GM21723 (cell line): ENCODE measurements at regions not wholly inside any gene's neighbourhood (a gene's known extent, or its start where the extent isn't known, plus 50 kb on each side); places are given as distances from the start of the nearest gene placed in this dataset.
A peak's percentile ranks its signal among the peaks of the same experiment; 100 is the strongest.

Experiments
- ATAC-seq: cut with Tn5 transposase; IDR thresholded peaks from one replicate; pipeline ENCODE4 v1.9.1; 2021; ENCODE audit warnings: mild to moderate bottlenecking, moderate library complexity; ENCODE audit not compliant: unreplicated experiment

DNA sequence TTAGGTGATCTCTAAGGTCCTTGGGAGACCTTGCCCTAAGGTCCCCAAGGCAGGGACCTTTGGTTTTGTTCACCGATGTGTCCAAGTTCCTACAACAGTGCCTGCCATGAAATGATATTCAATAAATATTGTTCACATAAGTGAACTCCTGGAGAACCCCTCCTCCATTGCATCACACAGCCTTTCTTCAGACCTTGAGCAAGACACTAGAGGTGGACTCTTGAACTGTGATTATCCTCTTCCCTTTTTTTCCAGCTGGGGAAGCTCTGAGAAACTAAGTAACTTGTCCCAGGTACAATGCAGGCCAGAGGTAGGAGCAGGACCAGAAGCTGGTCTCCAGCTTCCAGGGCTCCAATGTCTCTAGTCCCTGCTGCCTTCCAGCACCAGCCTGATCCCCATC, 76.6 kb upstream of the LMO1 start:
- no peak for ATAC-seq

DNA sequence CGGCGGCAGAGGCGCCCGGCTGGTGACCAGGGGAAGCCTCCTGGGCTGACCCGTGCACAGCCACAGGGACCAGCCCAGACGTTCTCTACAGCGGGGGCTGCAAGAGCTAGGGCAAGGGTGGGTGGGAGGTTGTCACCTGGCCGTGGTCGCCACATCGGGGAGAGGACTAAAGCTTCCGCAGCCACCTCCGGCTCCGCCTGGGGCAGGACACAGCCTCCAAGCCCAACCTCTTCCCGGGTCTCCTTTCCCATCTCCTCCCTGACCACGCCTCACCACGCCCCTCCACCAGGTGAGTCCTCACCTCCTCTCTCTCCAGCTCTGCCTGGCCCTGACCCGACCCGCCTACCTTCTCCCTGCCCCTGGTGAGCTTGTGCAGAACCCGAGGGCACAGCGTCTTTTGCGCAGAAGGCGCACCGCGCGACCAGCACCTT, 75.9 kb upstream of the LMO1 start:
- ATAC-seq, result no peak

DNA sequence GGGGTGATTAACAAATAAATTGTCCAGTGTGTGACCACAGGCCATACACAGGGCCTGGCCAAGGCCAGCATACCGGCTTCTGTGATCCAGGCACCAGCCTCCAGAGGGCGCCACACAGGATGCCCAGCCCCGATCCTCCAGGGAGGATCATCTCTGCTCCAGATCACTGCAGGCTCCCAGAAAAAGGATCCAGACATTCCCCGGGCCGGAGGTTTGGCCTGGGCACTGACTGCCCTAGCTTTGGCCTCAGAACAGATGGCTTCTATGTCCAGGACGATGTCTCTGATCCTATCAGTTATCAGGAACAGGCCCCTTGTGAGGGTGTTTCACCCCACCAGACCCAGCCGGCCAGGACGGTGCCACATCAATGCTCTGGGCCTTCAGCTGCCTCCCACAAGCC, 74.5 kb upstream of the LMO1 start:
- ATAC-seq, result no peak

DNA sequence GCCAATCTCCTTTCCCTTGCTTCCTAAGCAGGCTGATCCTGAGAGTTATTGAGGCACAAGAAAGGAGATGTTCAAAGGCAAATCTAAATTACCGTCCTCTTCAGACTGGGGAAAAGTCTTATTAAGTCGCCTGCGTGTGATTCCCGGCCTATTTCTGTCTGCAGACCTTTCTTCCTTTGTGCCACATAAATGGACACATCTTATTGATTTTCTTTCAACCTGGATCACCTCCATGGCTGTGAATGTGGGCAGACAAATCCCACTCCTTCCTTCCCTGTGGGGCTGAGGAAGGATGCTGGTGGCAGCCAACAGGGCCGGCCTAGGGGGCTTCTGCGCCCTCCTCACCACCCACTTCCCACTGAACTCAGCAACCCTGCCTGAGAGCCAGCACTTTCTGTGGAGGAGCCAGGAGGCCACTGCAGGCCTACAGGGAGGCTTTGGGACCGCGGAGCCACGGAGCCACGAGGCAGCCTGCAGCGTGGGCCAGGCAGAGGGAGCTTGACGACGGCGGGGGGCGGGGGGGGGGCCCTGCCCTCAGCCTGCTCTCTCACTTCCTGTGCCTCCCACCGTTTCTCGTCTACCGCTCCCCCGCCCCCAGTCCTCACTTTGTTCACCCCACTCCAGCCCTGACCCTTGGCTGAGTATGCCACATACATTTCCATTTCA, 73.6 kb upstream of the LMO1 start:
- no peak for ATAC-seq

DNA sequence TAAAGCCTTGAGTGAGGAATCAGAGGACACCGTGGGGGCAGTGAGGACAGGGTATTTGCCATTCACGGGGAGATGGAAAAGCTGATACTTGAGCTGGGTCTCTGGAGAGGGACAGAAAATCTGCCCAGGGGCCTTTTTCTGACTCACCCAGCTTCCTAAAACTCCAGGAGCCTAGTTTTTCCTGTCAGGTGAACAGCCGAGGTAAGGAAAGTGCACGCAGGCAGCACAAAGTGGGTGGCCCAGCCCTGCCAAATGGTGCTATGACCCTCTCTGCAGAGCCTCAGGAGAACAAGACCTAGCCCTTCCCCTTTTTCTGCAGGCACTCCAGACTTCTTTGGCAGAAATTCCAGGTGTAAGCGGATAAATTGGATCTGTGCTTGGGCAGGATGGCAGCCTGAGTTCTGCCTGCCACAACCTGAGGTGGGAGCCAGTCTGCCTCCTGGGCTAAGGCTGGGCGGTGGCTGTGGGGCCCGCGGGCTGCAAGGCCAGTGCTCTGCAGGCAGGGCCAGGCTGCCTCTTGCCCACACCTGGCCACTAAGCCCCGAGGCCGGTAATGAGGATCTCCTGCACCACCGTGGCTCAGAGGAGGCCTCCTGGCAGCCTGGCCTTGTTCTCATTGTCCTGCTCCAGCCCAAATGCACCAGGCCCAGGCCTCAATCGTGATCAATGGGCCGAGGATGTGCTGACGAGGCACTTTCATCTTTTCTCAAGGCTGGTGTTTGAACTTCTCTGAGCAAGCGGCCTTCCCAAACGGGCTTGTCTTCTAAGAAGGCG, 72.9 kb upstream of the LMO1 start:
- ATAC-seq, result no peak

DNA sequence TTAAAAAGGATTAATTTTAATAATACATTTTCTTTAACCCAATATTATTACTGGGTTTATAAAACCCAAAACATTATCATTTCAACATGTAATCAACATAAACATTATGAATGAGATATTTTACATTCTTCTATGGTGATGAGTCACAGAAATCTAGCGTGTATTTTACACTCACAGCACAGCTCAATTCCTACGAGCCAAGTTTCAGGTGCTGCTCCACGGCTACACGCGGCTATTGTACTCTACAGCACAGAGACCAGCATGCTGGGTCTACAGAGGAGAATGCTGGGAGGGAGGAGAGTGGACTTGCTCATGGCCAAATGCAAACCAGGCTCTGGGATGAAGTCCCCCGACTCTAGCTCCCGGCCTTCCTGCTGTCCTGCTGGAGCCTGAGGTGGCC, 72.0 kb upstream of the LMO1 start:
- no peak for ATAC-seq

DNA sequence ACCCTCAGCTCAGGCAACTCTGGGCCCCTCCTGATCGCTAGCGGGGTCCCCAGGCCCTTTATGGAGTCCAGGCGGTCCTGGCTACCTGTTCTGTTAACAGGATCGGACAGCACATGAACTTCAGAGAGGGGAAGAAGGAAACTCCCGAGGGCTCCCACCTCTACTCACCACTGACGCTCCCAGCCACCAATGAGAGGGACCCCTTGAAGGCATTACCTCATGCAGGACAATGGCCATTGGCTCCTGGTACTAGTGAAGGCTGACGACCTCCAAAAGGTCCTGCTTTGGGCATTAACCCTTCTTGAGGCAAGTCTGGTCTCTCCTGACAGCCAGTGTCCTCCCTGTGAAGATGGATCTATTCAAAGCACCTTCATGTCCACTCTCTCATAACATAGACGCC, 71.5 kb upstream of the LMO1 start:
- no peak for ATAC-seq

DNA sequence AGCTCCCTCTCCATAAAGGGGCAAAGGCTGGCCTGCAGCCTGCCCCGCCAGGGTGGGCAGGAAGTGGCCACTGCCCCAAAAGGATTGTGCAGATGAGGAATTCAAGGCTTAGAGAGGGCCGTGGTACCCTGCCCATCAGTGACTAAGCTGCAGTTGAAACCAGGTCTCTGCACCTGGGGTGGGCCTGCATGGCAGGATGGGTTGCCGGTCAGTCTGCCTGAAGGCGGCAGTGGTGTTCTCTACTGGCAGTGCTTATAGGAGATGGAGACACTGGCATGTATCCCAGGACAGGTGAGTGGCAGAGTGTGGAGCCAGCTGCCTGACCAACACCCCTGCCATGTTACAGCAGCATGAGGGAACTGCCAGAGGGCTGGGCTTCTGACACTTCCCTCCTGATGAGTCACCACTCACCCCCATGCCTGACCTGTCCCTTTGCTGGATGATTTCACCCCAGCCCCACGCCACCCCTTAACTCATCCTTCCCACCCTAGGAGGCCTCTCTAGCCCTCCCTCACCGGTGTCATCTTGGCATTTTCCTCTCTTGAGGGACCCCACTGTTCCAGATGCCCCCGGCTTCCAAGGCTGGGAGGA, 70.2 kb upstream of the LMO1 start:
- no peak for ATAC-seq

DNA sequence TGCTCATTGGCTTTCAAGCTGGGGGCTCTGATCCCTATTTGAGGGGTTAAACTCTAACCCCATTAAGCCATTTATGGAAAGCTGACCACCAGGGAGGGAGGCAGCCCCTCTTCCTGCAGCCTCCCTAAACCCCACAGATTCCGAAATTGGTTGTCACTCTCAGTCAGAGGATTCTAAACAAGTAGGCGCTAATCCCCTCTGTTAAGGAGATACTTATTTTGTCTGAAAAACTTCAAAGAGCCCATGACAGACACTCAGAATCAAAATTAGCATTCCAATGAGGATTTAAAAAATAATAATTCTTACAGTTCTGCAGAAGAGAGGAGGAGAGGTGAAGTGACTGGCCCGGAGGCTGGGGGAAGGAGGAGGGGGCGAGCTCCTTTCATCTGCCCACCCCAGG, 69.7 kb upstream of the LMO1 start:
- ATAC-seq, result no peak

DNA sequence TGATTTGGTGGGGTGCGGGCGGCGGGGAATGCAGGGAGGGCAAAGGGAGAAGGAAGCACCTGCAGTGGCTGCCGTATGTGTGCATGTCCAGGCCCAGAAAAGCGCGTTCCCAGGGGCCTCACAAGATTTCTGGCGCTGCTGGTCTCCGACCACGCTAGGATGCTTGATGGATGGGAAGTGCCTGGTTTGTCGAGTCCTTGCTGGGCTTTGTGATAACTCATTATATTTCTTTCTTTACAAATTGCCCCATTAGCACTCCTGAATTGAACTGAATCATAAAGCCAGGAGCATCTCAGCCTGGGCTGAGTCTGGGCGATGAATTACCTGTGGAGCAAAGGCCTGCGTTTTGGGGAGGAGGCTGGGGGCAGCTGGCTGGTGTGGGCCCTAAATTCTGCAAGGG, 69.2 kb upstream of the LMO1 start:
- ATAC-seq, result no peak

DNA sequence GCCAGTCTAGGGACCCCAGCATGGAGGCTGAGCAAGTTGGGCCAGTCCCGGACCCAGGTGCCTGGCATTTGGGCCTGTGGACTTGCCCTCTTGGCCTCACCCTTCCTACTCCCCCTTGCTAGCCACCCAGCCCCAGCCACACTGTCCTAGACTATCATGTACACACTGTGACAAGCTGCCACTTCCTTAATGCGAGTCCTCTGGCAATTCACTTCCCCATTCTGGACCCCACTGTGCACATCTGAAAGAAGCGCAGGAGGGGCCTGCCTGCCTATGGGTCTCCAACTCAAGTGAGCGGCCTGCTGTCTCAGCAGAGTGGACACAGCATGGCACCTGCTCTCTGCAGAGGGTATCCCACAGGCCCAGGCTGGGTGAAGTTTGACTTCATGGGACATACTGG, 68.5 kb upstream of the LMO1 start:
- no peak for ATAC-seq

DNA sequence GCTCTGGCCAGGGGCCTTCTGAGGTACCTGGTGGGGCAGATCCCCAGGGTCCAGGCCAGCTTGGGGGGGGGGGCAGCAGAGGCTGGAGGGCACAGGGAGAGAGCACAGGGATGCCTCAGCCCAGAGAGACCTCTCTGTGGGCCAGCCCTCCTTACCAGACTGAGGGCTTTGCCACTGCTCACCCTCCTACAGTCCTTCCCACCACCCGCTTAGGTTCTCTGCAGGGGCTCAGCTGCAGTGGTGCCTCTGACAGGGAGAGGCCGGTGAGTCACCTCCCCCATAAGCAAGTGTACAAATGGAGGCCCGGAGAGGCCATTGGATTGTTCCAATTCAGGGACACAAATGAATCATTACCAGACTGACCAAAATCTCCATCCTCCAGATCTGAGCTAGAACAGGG, 68.1 kb upstream of the LMO1 start:
- ATAC-seq, result no peak

DNA sequence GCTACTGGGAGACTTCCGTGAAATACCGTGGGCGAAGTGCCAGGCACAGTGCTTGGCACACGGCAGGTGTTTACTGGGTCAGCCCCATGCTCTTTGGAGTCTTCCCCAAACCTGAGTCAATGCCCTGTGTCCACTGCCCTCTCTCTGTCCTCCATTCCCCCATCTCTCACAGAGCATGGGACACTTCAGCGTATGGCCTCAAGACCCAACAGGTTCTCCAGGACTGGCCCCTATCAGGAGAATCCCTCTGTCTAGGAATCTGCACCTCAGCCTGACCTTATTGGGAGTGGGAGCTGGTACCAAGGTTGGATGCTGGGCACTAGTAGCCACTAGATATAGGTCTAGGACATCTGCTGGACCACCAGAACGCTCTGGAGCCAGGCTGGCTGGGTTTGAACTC, 67.2 kb upstream of the LMO1 start:
- no peak for ATAC-seq

DNA sequence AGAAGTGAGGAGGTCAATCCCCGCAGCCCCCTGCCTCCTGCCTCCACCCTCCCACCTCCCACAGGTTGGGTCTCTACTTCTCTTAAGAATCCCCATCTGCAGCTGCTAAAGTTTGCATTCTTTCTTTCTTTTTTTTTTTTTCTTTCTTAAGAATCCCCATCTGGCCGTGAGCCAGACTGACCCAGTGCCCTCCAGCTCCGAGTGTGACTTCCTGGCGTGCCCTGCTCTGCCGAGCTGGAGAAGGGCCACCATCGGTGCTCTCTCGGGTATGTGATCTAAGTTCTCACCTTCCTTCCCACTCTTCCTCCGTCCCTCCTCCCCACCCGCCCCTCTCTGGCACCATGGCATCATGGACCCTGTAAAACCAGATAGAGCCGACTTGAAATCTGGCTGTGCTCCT, 66.7 kb upstream of the LMO1 start:
- ATAC-seq, result no peak

DNA sequence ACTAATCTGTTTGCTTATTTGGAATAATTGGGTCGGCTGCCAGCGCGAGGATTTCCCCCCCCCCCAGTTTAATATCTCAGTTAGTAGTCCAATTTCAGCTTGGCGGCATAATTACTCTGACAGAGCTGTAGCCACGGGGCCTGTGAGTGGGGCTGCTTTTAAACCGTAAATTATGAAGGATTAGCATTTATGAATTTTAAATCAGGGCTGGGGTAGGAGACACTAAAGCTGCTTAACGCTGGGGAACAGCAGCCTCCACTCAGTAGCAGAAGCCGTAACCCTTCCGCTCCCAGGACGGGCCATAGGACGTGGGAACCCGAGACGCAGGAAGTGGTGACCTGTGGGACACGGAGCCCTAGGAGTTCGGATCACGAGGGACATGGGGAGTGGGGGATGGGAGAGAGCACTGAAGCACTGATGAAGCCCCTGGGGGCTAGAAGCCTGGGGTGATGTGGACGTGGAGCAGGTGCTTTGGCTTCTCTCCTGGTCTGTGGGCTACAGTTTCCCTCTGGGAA, 66.2 kb upstream of the LMO1 start:
- no peak for ATAC-seq

DNA sequence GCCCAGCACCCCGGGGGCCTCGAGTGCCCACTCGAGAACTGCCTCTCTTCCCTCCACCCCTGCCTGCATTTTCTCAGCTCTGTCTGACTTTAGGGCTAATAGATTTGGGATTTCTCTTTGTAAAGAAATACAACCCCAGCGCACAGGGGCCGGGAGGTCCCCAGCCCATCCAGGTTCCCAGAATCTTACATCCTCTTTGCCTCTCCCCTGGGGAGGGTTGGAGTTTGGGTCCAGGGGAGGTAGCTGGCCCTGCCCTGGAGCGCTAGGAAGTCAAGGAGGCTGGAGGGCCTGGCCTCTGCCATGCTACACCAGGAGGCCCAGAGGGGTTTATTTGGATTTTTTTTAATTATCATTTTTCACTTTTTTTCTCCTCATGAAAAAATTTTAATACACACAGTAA, 65.7 kb upstream of the LMO1 start:
- ATAC-seq, result no peak

DNA sequence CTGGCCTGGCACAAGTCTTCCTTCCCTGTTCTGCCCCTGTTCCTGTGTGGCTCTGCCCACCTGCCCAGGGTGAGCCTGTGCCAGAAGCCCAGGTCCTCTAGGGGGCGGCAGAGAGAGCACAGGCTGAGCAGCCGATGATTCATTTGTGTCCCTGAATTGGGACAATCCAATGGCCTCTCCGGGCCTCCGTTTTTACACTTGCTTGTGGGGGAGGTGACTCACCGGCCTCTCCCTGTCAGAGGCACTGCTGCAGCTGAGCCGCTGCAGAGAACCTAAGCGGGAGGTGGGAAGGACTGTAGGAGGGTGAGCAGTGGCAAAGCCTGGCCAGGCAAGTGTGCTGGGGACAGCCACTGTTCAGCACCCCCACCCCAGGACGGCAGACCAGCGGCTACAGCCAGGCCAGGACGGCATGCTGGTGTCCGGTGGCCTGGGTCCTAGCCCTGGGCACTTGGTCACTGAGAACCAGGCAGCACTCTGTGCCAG, 65.2 kb upstream of the LMO1 start:
- peak; percentile 72 for ATAC-seq

DNA sequence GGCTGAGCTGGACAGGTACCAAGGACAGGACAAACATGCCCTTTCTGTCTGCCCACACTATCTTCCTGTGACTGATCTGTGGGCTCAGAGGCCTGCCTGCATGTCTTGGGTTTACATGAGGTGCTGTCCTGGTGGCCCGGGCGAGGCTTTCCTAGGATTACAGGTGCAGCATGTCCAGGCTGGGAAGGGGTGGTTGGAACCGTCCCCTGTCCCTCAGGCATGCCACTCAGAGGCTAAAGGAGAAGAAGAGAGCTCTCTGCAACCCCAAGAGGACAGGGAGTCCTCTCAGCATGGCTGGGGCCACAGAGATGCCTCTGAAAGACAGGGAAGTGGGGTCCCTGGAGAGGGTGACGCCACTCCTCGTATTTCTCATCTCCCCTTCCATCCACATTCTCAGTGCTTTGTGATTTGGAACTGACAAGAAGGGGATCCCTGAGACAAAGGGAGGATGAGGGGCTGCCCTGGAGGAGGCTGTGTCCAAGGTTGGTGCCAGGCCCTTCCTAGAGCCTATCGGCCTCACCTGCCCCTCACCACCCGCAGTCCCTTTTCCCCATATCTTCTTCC, 64.6 kb upstream of the LMO1 start:
- peak; percentile 6 for ATAC-seq

DNA sequence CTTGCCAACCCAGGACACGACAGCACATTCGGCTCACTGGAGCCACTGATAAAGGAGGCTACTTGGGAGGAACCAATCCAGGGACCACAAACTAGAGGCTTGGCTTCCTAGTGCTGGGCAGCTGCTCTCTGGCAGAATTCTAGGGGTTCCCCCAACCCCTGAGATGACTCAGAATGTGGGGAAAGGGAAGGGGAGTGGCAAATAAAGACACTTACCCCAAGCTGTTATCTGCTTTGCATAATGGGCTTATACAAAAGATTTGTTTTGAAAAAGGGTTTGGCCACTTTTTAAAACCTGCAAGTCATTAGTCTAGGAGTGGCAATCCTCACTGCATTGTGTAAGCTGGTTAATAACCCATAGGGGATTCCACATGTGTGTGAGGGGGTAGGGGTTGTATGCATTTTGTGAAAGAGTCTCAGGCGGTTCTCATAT, 64.1 kb upstream of the LMO1 start:
- ATAC-seq, result peak; percentile 83

DNA sequence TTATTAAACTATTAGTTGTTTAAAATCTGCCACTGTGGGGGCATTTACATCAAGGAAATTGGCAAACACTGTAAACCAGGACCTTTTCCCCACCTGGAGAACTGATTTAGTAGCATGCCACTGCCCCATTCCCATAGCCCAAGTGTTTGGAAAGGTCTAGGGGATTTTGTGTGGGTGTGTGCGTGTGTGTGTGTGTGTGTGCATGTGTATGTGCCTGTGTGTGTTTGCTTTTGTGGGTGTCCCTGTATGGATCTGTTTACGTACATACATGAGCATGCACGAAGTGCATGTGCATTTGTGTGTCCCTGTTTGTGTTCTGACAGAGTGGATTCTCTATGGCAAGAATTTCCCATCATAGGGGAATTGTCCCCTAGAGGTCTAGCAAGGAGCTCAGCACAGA, 62.7 kb upstream of the LMO1 start:
- ATAC-seq, result no peak

DNA sequence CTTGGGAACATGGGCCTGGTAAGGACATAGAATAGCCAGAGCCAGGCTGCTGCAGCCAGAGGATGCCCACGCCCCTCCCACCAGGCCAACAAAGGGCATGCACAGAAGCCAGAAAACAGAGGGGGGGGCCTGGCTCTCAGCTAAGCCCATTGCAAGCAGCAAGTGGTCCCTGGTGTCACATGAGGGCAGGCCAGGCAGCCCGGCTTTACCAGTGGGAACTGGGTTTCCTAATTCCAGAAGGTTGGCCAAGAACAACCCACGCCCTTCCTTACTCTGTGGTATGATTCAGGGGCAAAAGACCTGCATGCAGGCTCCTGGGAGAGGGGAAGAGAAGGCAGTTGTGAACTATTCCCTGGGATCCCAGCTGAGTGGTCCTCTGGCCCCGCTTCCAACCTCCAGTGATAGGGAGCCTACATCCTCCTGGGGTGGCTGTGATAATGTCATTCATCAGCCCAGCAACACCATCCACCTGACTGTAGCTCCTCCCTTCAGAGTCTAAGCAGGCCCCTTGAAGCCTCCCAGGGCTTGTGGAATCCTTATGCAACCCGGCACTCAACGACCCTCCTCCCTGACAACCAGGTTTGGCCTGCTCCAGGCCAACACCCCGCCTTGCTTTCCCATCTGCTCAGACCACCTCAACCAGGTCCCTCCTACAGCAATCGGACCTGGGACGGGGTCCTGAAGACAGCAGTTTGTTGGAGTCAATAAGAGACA, 62.1 kb upstream of the LMO1 start:
- ATAC-seq, result no peak
